NCI-H2196 (cell line): ENCODE measurements at regions not wholly inside any gene's neighbourhood (a gene's known extent, or its start where the extent isn't known, plus 50 kb on each side); places are given as distances from the start of the nearest gene placed in this dataset.
"Not testable (repeated sequence)": the region's sequence is repeated elsewhere in the genome, so short reads cannot be mapped to it uniquely, and the experiment has no call there.

ENCODE experiments used
- DNase-seq: peaks from one replicate; lab custom pipeline; 2025; ENCODE audit not compliant: unreplicated experiment; lab: John Stamatoyannopoulos, UW

GRCh38 chr11:122604621-122605020 lies 50.9 kb upstream of the UBASH3B start:
- no peak for DNase-seq

GRCh38 chr11:122601141-122602125 lies 54.1 kb upstream of the UBASH3B start:
- DNase-seq, result no peak

- DNase-seq, result no peak
Observed at GRCh38 chr11:122600290-122600689, 55.2 kb upstream of the UBASH3B start.

GRCh38 chr11:122599434-122599833 lies 56.1 kb upstream of the UBASH3B start:
- DNase-seq, result no peak

GRCh38 chr11:122598971-122599370 lies 56.6 kb upstream of the UBASH3B start:
- no peak for DNase-seq

- no peak for DNase-seq
Observed at GRCh38 chr11:122597511-122597910, 58.0 kb upstream of the UBASH3B start.

DNA sequence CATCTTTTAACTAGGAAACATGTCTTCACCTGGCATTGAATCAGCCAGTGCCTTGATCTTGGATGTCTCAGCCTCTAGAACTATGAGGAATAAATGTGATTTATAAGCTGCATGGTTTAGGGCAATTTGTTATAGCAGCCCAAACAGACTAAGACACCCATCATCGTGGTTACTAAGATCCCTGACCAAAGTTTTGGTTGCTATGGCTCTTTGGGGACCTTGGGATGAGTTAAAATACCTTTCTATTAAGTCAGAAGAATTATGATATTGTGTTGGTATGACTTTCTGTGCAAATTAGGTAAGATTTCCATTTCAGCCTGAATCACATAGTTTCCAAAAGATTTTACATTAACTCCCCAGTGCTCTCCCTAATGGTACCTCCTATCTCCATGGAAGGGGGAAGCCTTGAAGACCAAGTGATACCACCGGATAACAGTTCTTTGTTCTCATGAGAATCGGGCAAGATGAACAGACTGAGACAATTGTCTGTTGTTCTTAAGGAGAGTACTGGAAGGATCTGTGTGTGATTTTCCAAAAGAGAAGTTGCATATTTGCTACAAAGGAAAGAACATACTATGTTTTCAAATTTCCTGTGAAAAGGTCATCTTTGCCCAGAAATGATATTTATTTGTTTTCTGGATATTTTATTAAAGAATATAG lies 60.4 kb upstream of the UBASH3B start:
- DNase-seq, result no peak

GRCh38 chr11:122593473-122594420 lies 61.8 kb upstream of the UBASH3B start:
- no peak for DNase-seq

- no peak for DNase-seq
Observed at GRCh38 chr11:122592641-122593040, 62.9 kb upstream of the UBASH3B start.

GRCh38 chr11:122584670-122585069 lies 70.9 kb upstream of the UBASH3B start:
- no peak for DNase-seq

GRCh38 chr11:122580071-122580470 lies 75.5 kb upstream of the UBASH3B start:
- DNase-seq, result peak; percentile 38

GRCh38 chr11:122578171-122578825 lies 77.2 kb upstream of the UBASH3B start:
- no peak for DNase-seq

DNA sequence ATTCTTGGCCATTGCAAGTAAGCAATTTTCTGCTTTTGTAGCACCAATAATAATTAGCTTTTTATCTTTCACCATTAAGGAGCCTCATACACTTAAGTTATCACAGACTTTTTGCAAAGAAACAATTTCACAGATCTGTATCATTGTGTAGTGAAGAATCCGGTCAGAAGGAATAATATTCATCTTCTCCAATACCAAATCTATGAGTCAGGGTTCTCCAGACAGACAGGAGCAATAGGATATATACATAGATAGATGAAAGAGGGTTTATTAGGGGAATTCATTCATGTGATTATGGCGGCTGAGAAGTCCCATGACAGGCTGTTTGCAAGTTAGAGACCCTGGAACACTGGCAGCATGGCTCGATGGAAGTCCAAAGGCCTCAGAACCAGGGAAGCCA lies 82.9 kb upstream of the UBASH3B start:
- no peak for DNase-seq

DNA sequence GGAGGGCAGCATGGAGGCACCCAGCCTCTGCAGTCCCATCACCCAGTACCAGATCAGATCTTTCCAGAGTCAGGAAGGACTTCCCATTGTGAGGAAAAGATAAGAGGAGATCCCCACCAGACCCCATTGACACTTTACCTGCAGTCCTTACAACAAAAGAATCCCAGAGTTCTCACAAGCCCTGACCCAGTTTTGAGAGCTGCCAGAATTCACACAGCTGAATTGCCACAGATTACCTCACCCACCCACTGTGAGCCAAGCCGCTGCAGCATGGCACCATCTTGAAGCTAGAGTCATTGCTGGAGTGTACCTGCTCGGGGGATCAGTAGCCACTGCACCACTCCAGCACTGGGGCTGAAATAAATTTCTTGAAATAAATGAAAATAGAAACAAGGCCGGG lies 91.8 kb upstream of the UBASH3B start:
- DNase-seq, result no peak

DNA sequence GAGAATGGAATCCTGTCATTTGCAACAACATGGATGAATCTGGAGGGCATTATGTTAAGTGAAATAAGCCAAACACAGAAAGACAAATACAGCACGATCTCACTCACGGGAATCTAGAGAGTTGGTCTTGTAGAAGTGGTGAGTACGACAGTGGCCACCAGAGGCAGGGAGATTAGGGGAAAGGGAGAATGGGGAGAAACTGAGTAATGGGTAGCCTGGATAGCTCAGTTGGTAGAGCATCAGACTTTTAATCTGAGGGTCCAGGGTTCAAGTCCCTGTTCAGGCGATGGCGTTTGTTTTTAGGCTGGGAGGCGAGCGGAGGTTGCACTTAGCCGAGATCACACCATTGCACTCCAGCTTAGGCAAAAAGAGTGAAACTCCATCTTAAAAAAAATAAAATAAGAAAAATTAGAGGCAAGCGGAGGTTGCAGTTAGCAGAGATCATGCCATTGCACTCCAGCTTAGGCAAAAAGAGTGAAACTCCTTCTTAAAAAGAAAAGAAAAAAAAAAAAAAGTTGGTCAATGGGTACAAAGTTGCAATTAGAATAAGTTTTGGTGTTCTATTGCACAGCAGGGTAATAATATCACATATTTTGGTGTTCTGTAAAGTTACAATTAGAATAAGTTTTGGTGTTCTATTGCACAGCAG lies 95.7 kb upstream of the UBASH3B start:
- DNase-seq, result no peak

DNA sequence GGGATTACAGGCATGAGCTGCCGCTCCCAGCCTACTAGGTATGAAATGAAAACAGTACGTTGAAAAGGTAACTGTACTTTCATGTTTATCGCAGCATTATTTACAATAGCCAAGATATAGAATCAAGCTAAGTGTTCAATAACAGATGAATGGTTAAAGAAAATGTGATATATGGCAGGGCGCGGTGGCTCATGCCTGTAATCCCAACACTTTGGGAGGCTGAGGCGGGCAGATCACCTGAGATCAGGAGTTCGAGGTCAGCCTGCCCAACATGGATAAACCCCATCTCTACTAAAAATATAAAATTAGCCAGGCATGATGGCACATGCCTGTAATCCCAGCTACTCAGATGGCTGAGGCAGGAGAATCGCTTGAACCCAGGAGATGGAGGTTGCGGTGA lies 96.3 kb upstream of the UBASH3B start:
- DNase-seq, result not testable (repeated sequence)

DNA sequence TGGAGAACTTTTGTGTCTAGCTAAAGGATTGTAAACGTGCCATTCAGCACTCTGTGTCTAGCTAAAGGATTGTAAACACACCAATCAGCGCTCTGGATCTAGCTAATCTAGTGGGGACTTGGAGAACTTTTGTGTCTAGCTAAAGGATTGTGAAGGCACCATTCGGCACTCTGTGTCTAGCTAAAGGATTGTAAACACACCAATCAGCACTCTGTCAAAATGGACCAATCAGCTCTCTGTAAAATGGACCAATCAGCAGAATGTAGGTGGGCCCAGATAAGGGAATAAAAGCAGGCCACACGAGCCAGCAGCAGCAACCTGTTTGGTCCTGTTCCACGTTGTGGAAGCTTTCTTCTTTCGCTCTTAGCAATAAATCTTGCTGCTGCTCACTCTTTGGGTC lies 98.4 kb upstream of the UBASH3B start:
- DNase-seq, result not testable (repeated sequence)

- no peak for DNase-seq
Observed at GRCh38 chr11:122556605-122557004, 98.9 kb upstream of the UBASH3B start.

- DNase-seq, result no peak
Observed at GRCh38 chr11:122538060-122538459, 117.5 kb upstream of the UBASH3B start.

GRCh38 chr11:122524898-122525297 lies 130.6 kb upstream of the UBASH3B start:
- DNase-seq, result no peak
